SK-N-SH treated with all-trans-retinoic acid at 6 μM for 48 hours (cell line): ENCODE measurements at regions not wholly inside any gene's neighbourhood (a gene's known extent, or its start where the extent isn't known, plus 50 kb on each side); places are given as distances from the start of the nearest gene placed in this dataset.

Experiments
- ARNTL ChIP-seq: fragments of 450-650 bp; formaldehyde crosslinking; IDR thresholded peaks from 2 replicates; pipeline ENCODE4 v1.5.0; 2020; ENCODE audit warnings: low read depth, mild to moderate bottlenecking, moderate library complexity, borderline replicate concordance
- BACH2 ChIP-seq: fragments of 250-450 bp; sonication (Bioruptor Pico); IDR thresholded peaks from 2 replicates; pipeline ENCODE4 v1.9.0; 2021; ENCODE audit warnings: mild to moderate bottlenecking, borderline replicate concordance
- CREB5 ChIP-seq: fragments of 250-450 bp; sonication (Bioruptor Pico); IDR thresholded peaks from 2 replicates; pipeline ENCODE4 v1.5.1; 2020; ENCODE audit warnings: low read depth, mild to moderate bottlenecking, moderate library complexity
- CSDC2 ChIP-seq: fragments of 250-450 bp; sonication (Bioruptor Pico); IDR thresholded peaks from 2 replicates; pipeline ENCODE4 v1.5.0; 2020; ENCODE audit warnings: mild to moderate bottlenecking, moderate library complexity
- CSRNP3 ChIP-seq: fragments of 250-450 bp; sonication (Bioruptor Pico); IDR thresholded peaks from 2 replicates; pipeline ENCODE4 v1.5.1; 2021; ENCODE audit warnings: mild to moderate bottlenecking, moderate library complexity
- ESRRG ChIP-seq: fragments of 250-450 bp; sonication (Bioruptor Pico); IDR thresholded peaks from 2 replicates; pipeline ENCODE4 v1.6.1; 2021; ENCODE audit warnings: mild to moderate bottlenecking
- GLIS3 ChIP-seq: fragments of 250-450 bp; sonication (Bioruptor Pico); IDR thresholded peaks from 2 replicates; pipeline ENCODE4 v1.5.0; 2020; ENCODE audit warnings: mild to moderate bottlenecking, moderate library complexity
- PATZ1 ChIP-seq: fragments of 250-450 bp; sonication (Bioruptor Pico); IDR thresholded peaks from 2 replicates; pipeline ENCODE4 v1.8.0; 2020; ENCODE audit warnings: mild to moderate bottlenecking, moderate library complexity, borderline replicate concordance
- PPARA ChIP-seq: fragments of 250-450 bp; sonication (Bioruptor Pico); IDR thresholded peaks from 2 replicates; pipeline ENCODE4 v1.5.0; 2020; ENCODE audit warnings: mild to moderate bottlenecking, borderline replicate concordance
- SNAI2 ChIP-seq: fragments of 250-450 bp; sonication (Bioruptor Pico); IDR thresholded peaks from 2 replicates; pipeline ENCODE4 v1.5.0; 2020; ENCODE audit warnings: mild to moderate bottlenecking, moderate library complexity
- ZFP3 ChIP-seq: fragments of 250-450 bp; sonication (Bioruptor Pico); IDR thresholded peaks from 2 replicates; pipeline ENCODE4 v1.5.0; 2020; ENCODE audit warnings: mild to moderate bottlenecking, moderate library complexity
- ZFP30 ChIP-seq: fragments of 450-650 bp; formaldehyde crosslinking; IDR thresholded peaks from 2 replicates; pipeline ENCODE4 v1.5.0; 2022; ENCODE audit warnings: mild to moderate bottlenecking, moderate library complexity
- ZNF565 ChIP-seq: fragments of 450-650 bp; formaldehyde crosslinking; conservative IDR thresholded peaks from 2 replicates; pipeline ENCODE4 v1.5.0; 2020; ENCODE audit warnings: low read depth, mild to moderate bottlenecking, moderate library complexity
- ZNF8 ChIP-seq: fragments of 450-650 bp; formaldehyde crosslinking; IDR thresholded peaks from 2 replicates; pipeline ENCODE4 v1.5.0; 2020; ENCODE audit warnings: mild to moderate bottlenecking, moderate library complexity

GRCh38 chr13:22825186-22825585, 355.6 kb upstream of the SGCG start:
- no peak for TF ChIP-seq ZFP3
- TF ChIP-seq CREB5: no peak
- TF ChIP-seq CSRNP3 (CRISPR knock-in tag): no peak
- no peak for TF ChIP-seq ZNF565 (CRISPR knock-in tag)
- no peak for TF ChIP-seq ESRRG
- TF ChIP-seq BACH2: no peak
- TF ChIP-seq SNAI2 (CRISPR knock-in tag): no peak
- no peak for TF ChIP-seq PATZ1 (CRISPR knock-in tag)
- no peak for TF ChIP-seq ZFP30 (CRISPR knock-in tag)
- TF ChIP-seq ARNTL (CRISPR knock-in tag): no peak
- no peak for TF ChIP-seq CSDC2 (CRISPR knock-in tag)
- no peak for TF ChIP-seq ZNF8 (CRISPR knock-in tag)
- no peak for TF ChIP-seq PPARA (CRISPR knock-in tag)
- TF ChIP-seq GLIS3 (CRISPR knock-in tag): no peak
